Psoas muscle (tissue), 7 donors: ENCODE measurements at regions not wholly inside any gene's neighbourhood (a gene's known extent, or its start where the extent isn't known, plus 50 kb on each side); places are given as distances from the start of the nearest gene placed in this dataset.
A peak's percentile ranks its signal among the peaks of the same experiment; 100 is the strongest.

Experiments
- ATAC-seq, 4 donors: fragments of 200-7000 bp; cut with Tn5 transposase; one replicate each; pipeline ENCODE4 v1.9.1; 2020; ENCODE audit warnings: moderate library complexity in 3 of 4, mild to moderate bottlenecking in 2 of 4
- DNase-seq, 2 donors: peaks; one replicate each; pipeline ENCODE4 v3.0.0-alpha.2; 2020
- H3K27ac ChIP-seq: fragments of 200-600 bp; one replicate; pipeline ENCODE4 v1.8.0; 2022
- H3K27me3 ChIP-seq, 3 donors: fragments of 200-600 bp in 1 of 3; one replicate each; pipeline versions ENCODE4 v1.6.1 to v1.8.0; 2013 to 2022; ENCODE audit warnings: low read length in 2 of 3, mild to moderate bottlenecking in 2 of 3, moderate library complexity in 1 of 3; ENCODE audit not compliant: insufficient read depth in 3 of 3
- H3K36me3 ChIP-seq, 2 donors: fragments of 200-600 bp in 1 of 2; one replicate each; pipeline versions ENCODE4 v1.6.1 to v1.8.0; 2013 to 2022; ENCODE audit warnings: low read depth in 1 of 2, mild to moderate bottlenecking in 1 of 2, moderate library complexity in 1 of 2; ENCODE audit not compliant: insufficient read depth in 1 of 2
- H3K4me1 ChIP-seq: fragments of 200-600 bp; one replicate; pipeline ENCODE4 v1.8.0; 2022
- H3K4me3 ChIP-seq: fragments of 200-600 bp; one replicate; pipeline ENCODE4 v1.8.0; 2022; ENCODE audit warnings: mild to moderate bottlenecking
- H3K9me3 ChIP-seq: fragments of 200-600 bp; one replicate; pipeline ENCODE4 v1.8.0; 2022
- WGBS, 3 donors: extraction: QIAGEN DNeasy Blood & Tissue Kit; methylation state at CpG; one replicate each; pipeline versions ENCODE4 v1.1.6 to v1.1.7; 2013; 5-methylcytosine and 5-hydroxymethylcytosine counted together
- intact Hi-C, 2 donors: fragments of 100-400 bp; cut with DNase I; formaldehyde crosslinking; loops; one replicate each; pipeline versions ENCODE4 v1.11.0 to v1.14.2; 2022
- TF ChIP-seq, protein P1 (sequence below): fragments of 200-600 bp; IDR thresholded peaks from one replicate; pipeline ENCODE4 v1.8.0; 2022; ENCODE audit warnings: antibody characterized with exemption
- donor health status: healthy with polysubstance abuse.
- donor health status: DM: no; HTN: no; CAD: no; lungs with moderate emphysema.
- donor health status: Bipolar disorder and iron deficiency.
- donor health status: healthy.
- donor health status: DM: yes; HTN: yes; CAD: no.
- donor health status: DM: no; HTN: no; CAD: no.
- donor health status: DM: yes; HTN: yes; CAD: no.

DNA sequence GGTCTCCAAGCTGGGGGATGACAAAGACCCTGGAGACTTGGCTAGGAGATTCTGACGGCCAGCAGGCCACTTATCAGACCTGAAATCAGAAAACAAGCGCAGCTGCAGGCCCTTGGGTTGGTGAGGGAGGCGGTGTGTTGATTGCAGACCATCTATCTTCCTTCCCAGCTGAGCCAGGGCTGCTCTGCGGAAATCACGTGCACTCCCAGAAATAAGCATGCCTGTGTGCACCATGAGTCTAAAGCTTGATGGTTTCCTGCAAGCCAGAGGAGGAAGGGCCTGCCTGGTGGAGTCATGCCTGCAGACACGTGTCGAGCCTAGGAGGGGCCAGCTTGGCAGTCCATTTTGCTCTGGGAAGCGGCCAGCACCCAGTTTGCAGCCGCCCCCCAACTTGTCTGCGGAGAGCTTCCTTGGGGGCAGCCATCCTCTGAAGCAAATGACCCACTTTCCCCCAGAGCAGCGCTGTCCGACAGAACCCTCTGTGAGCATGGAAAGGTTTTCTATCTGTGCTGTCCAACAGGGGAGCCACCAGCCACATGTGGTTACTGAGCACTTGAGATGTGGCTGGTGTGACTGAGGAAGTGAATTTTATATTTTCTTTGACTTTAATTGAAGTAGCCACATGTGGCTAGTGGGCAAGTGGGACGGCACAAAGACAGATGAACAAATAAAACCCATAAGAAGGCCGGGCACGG, 175.7 kb upstream of the BCOR start:
- TF ChIP-seq, protein P1, sequence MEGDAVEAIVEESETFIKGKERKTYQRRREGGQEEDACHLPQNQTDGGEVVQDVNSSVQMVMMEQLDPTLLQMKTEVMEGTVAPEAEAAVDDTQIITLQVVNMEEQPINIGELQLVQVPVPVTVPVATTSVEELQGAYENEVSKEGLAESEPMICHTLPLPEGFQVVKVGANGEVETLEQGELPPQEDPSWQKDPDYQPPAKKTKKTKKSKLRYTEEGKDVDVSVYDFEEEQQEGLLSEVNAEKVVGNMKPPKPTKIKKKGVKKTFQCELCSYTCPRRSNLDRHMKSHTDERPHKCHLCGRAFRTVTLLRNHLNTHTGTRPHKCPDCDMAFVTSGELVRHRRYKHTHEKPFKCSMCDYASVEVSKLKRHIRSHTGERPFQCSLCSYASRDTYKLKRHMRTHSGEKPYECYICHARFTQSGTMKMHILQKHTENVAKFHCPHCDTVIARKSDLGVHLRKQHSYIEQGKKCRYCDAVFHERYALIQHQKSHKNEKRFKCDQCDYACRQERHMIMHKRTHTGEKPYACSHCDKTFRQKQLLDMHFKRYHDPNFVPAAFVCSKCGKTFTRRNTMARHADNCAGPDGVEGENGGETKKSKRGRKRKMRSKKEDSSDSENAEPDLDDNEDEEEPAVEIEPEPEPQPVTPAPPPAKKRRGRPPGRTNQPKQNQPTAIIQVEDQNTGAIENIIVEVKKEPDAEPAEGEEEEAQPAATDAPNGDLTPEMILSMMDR, result no peak
- Histone ChIP-seq H3K27ac (no peak overlapping the region), H3K4me1 (no peaks in the 10 kb centered on the region), H3K36me3 (no peaks in the 10 kb centered on the region), H3K9me3 (no peaks in the 10 kb centered on the region), H3K27me3 (no peaks in the 10 kb centered on the region), H3K4me3 (no peak overlapping the region)
- intact Hi-C loops, result no loop called here
- ATAC-seq (peak in 2 of 4 donors; percentile 30 to 44), DNase-seq (peak; percentile 27 to 58)
- 64 to 74% (median 71%) methylated on average over 15 of the region's 15 CpGs for WGBS, 3 donors

DNA sequence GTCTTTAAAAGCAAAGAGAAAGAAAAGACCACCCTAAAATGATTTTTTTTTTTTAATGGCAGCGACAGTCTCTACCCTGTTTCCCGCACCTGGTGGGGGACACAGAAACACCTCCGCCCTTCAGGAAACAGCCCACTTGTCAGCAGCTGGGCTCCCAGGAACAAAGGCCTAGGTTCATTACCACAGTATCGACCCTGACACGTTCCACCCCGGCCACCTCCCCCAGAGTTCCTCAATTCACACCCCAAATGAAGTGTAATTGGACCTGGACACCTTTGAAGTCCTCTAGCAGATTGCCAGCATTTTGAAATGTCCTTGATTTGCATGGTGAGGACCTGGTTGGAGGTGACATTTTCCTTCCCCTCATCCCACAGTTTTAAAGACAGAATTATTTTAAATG, 175.0 kb upstream of the BCOR start:
- H3K36me3 ChIP-seq, result no peaks in the 10 kb centered on the region
- WGBS, 3 donors, result 62 to 80% (median 68%) methylated on average over 6 of the region's 6 CpGs
- no peaks in the 10 kb centered on the region for H3K4me1 ChIP-seq
- H3K4me3 ChIP-seq, result no peak overlapping the region
- H3K9me3 ChIP-seq, result no peaks in the 10 kb centered on the region
- ATAC-seq, result no peak
- TF ChIP-seq, protein P1, result no peak
- intact Hi-C loops, result no loop called here
- no peaks in the 10 kb centered on the region for H3K27me3 ChIP-seq
- DNase-seq, result no peak
- no peak overlapping the region for H3K27ac ChIP-seq

DNA sequence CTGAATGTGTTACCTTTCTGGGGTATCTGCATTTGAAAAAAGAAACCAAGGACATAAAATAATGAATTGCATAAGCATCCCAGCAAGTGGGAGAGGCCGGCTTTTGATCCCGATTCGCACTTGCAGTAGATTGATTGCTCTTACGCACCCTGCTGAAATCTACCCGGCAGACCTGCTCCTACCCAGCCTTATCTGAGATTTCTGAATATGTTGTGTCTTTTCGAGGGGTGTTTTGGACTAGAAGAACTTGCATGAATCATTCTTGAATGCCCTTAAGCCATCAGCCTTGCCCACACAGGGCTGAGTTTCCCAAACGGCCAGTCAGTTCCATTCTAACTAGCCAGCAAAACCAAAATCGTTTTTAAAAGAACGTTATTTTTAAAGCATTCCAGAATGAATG, 174.4 kb upstream of the BCOR start:
- no peaks in the 10 kb centered on the region for H3K27me3 ChIP-seq
- intact Hi-C loops, result no loop called here
- ATAC-seq (no peak), DNase-seq (no peak)
- H3K4me1 ChIP-seq, result no peaks in the 10 kb centered on the region
- no peak overlapping the region for H3K4me3 ChIP-seq
- WGBS, 3 donors, result 71 to 91% (median 81%) methylated on average over 9 of the region's 9 CpGs
- H3K27ac ChIP-seq, result no peak overlapping the region
- TF ChIP-seq, protein P1, result no peak
- no peaks in the 10 kb centered on the region for H3K9me3 ChIP-seq
- H3K36me3 ChIP-seq, result no peaks in the 10 kb centered on the region

DNA sequence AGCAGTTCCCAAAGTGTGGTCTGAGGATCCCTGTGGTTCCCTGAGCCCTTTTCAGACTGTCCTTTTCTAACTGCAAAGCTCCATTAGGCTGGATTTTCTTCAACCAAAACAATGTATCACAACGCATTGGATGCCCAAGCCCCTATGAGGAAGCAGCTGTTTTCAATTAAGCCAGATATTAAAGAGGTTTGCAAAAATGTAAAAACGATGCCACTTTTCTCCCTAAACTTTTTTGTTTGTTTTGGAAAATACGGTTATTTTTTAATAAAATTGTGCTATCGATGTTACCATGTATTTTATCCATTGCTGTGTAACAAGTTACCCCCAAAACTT, 170.4 kb upstream of the BCOR start:
- Histone ChIP-seq H3K4me1 (no peaks in the 10 kb centered on the region), H3K36me3 (no peaks in the 10 kb centered on the region), H3K27ac (no peak overlapping the region), H3K27me3 (no peaks in the 10 kb centered on the region), H3K4me3 (no peak overlapping the region), H3K9me3 (no peaks in the 10 kb centered on the region)
- TF ChIP-seq, protein P1, result no peak
- ATAC-seq (no peak), DNase-seq (no peak)
- intact Hi-C loops, result loop anchor here (5.0 to 10.0 kb wide), 5 partner anchors 86 to 543 kb away; no protein-coding TSS in a partner anchor
- 67 to 76% (median 71%) methylated on average over 4 of the region's 4 CpGs for WGBS, 3 donors
